HG03432 (cell line): ENCODE measurements at regions not wholly inside any gene's neighbourhood (a gene's known extent, or its start where the extent isn't known, plus 50 kb on each side); places are given as distances from the start of the nearest gene placed in this dataset.
"Not testable (repeated sequence)": the region's sequence is repeated elsewhere in the genome, so short reads cannot be mapped to it uniquely, and the experiment has no call there.

Source experiments
- ATAC-seq: cut with Tn5 transposase; IDR thresholded peaks from one replicate; pipeline ENCODE4 v1.9.1; 2021; ENCODE audit warnings: mild to moderate bottlenecking, moderate library complexity; ENCODE audit not compliant: unreplicated experiment

DNA sequence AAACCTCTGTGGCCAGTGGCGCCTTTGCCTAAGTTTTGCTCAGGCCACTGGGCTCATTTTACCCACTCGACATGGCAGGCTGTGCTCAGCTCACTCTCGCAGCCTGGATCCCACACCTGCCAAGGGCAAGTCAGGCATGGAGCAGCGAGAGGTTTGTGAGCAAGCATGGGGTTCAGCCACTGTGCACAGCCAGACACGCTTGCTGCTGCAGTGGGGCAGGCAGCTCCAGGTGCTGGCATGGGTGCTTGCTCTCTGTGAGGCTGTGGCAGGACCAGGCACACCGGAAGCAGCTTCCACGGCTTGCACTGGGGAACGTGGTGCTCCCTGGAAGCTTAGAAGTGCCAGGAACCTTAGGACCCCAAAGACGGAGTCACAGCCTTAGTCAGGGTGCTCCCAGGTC, 470.1 kb downstream of the CDH9 start:
- ATAC-seq = no peak

DNA sequence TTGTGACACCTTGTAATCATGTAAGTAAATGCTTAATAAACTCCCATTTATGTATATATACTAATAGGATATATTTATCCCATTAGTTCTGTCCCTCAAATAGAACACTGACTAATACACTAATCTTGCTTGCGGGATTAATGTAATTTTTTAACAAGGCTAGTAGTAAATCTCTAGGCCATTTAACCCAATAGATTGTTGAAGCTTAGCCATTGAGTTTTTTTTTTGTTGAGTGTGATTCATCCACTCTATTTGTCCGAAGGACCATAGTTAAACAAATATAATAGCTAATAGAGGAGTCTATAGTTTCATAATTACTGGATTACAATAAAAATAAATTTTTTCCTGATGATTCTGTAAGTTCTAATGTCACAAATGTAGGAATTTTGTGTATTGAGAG, 474.4 kb downstream of the CDH9 start:
- ATAC-seq = no peak

DNA sequence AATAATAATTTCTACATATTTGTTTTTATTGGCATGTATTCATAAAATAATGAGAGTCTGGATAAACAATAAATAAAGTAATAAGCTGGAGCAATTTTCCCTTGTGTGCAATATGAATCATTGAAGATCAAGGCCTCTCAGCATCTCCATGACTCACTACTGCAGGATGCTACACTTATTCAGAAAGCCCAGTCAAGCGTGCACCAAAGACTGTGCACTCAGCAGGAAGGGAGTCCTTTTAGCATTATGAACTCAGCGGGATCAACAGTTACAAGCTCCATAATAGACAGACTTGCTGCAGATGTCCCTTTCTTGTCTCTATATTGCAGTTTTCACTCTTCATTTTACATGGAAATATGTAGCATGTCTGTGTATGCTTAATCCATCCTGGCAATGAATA, 485.3 kb downstream of the CDH9 start:
- ATAC-seq = no peak

DNA sequence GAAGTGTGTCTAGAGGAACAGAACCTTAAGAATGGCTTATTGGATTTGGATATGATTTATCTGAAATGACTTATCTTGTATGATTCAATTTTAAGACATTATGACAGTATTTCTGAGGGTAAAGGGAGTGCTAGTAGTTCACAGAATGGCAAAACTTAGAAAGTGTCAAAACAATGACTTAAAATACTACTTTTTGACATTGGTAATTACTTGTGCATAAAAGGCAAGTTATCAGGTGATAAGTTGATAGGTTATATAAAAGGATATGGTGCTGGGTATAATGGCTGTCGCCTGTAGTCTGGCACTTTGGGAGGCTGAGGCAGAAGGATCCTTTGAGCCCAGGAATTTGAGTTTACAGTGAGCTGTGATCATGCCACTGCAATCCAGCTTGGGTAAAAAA, 494.4 kb downstream of the CDH9 start:
- ATAC-seq = no peak

- no peak for ATAC-seq
Observed at GRCh38 chr5:26538226-26538625, 500.2 kb downstream of the CDH9 start.

DNA sequence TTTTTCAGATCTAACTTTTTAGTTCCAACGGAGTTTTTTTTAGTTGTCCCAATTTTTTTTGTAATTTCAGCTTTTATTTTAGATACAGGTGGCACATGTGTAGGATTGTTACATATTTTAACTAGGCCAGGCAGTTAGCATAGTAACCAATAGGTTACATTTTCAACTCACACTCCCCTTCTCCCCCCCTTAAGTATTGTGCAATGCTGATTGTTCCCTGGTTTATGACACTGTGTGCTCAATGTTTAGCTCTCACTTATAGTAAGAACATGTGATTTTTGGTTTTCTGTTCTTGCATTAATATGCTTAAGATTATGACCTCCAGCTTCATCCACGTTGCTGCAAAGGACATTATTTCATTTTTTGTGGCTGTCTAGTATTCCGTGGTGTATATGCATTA, 503.2 kb downstream of the CDH9 start:
- ATAC-seq = no peak

- no peak for ATAC-seq
Observed at GRCh38 chr5:26530305-26530704, 508.1 kb downstream of the CDH9 start.

GRCh38 chr5:26519245-26519644, 519.1 kb downstream of the CDH9 start:
- ATAC-seq = no peak

DNA sequence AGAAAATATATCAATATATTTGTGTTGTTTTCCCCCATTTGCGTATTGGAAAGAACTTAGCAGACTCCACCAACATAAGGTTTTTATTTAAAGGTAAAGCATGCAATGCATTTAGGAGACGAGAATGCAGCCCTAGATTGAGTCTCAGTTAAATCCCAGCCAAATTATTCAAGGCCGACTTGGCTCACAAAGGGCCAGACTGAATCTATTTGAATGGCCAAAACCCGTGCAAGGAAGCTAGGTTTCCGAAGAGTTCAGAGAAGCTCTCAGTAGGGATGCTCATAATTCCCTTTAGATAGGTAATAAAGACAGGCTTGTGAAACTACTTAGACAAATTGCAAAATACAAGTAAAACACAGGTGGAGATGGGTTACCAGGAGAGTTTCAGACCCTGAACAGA, 520.3 kb downstream of the CDH9 start:
- ATAC-seq = no peak

DNA sequence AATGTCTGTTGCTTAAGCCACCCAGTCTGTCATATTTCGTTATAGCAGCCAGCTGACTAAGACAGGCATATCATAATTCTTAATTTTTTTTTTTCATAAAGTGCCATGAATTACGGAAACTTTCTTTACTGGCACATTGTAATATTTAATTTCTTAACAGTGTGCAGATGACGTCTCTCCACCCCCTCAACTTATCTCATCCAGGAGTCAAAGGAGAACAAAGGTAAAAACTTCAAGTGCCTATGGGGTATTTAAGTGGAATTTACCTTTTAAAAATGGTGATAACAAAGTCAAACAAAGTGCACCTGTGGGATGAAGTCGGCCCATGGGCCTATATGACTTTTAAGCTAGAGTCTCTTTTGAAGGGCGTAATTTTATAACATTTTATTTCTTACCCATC, 539.4 kb downstream of the CDH9 start:
- no peak for ATAC-seq

- ATAC-seq = no peak
Observed at GRCh38 chr5:26495437-26495836, 542.9 kb downstream of the CDH9 start.

DNA sequence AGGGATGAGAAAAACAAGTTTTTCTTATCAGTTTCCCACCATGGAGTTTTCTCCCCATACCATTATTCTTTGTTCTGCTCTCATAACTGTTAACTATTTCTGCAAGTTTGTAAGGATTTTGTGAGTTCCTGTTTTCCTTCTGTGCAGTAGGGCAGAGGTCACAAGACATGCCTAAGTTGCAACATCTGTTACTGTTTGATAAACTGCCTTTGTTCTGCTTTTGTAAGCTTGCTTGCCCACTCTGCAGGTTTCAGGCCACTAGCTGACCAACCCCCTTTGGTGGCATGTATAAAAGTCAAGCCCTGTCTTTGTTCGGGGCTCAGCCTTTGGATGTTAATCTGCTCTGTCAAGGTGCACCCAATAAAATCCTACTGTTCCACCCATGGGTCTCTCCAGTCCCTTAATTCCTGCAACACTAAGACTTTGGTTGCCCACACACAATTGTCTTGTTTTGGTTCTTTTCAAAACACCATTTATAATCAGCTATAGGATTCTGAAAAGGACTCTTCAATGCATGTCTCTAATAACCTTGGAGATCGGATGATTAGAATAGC, 545.4 kb downstream of the CDH9 start:
- ATAC-seq = no peak

DNA sequence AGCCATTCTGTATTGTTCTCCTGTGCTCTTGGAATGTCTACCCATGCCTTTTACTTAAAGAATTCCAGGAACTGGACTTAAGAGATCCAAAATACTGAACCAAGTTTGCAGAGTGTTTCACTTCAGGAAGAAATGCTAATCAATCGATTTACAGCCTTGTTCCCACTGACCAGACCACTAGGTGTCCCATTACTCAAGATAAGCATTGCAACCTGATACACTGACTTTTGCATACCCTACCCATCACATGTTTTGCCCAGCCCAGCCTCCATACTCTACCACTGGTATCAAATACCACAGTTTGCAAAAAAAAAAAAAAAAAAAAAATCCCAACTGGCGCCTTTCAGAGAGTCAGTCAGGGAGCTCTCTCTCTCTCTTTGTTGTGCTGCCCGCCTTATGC, 550.8 kb downstream of the CDH9 start:
- ATAC-seq = no peak

GRCh38 chr5:26486631-26487030, 551.8 kb downstream of the CDH9 start:
- no peak for ATAC-seq

GRCh38 chr5:26485146-26485860, 553.1 kb downstream of the CDH9 start:
- ATAC-seq = not testable (repeated sequence)

DNA sequence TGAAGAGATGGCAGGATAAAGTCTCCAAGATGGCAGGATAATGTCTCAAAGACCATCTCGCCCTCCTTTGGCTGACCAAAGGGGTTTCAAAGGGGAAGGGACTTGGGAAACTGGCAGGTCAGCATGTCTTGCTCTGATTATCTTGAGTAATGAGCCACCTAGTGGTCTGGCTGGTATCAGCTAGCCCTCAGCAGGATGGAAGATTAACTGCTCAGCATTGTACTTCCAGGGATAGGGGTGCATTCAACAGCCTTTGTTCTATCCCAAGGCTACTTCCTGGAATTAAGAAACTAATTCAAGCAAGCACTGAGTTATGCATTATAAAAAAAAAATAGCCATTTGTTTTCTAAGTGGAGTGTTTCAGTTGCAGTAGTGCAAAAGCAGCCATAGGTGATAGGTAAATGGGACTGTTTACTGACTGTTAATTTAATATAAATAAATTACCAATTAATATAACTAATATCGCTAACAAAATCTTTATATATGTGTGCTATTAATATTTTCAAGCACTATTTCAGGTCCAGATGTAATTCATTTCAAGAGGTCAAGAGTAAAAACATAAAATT, 555.5 kb downstream of the CDH9 start:
- ATAC-seq = peak; percentile 75

DNA sequence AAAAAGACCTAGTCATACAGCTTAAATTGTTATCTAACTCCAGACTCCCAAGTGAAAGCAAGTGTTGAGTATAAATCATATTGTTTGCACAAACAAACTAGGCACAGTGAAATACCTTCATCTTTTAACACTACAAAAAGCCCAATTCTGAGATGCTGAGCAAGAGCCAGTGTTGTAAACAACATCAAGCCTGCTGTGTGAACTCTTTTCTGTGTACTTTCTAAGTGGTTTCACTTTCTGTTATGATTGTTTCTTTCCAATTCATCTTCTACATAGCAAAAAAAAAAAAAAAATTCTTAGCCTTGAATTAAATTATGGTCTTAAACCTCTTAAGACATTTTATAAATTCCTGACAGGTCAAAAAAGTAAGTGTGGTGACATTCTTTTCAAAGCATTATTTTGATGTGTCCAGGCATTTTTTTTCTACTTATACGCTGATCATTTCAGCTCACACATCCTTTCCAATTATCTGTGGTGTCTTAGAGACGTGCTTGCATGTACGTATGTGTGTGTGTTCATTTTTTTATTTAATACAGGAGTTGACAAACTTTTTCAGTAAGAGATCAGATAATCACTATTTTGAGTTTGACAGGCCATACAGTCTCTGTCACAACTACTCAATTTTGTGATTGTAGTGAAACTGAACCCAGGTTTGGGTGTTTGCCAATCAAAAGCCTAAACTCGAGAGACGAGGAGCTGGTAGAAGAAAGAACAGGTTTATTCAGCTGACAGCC, 556.1 kb downstream of the CDH9 start:
- ATAC-seq = peak; percentile 14

- no peak for ATAC-seq
Observed at GRCh38 chr5:26470439-26470838, 567.9 kb downstream of the CDH9 start.

- no peak for ATAC-seq
Observed at GRCh38 chr5:26439121-26439520, 599.3 kb downstream of the CDH9 start.

- ATAC-seq = no peak
Observed at GRCh38 chr5:26434688-26435087, 603.7 kb downstream of the CDH9 start.

DNA sequence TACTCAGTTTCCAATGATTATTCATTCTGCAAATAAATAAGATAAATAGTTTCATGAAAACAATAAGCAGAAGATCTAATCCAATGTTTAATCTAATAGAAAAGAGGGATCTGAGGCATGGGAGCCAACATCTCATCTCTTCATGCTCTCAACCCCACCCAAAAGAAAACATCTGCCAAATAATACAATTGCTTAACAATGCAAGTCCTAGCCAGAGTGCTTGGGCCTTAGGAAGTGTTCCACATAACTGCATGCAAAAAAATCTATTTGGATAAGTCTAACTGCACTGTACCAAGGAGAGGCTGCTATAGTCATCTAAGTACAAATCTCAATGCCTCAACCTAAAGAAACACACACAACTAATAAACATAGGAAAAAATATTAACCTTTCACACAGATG, 606.0 kb downstream of the CDH9 start:
- ATAC-seq = no peak

- ATAC-seq = no peak
Observed at GRCh38 chr5:26430323-26430722, 608.1 kb downstream of the CDH9 start.
